GM13976 (cell line): ENCODE measurements at regions not wholly inside any gene's neighbourhood (a gene's known extent, or its start where the extent isn't known, plus 50 kb on each side); places are given as distances from the start of the nearest gene placed in this dataset.

ENCODE experiments used
- DNase-seq: peaks from one replicate; pipeline ENCODE4 v3.0.0; 2012; ENCODE audit warnings: low spot score
- in situ Hi-C: fragments of 300-500 bp; cut with MboI; formaldehyde crosslinking; loops from one replicate; pipeline ENCODE4 v1.12.0; 2022; ENCODE audit warnings: low sequenced_read_pairs, mixed read lengths, inconsistent platforms; ENCODE audit not compliant: unreplicated experiment
- TF ChIP-seq, protein P1 (sequence below): IDR thresholded peaks from 2 replicates; pipeline ENCODE4 v1.5.1; 2012; ENCODE audit warnings: borderline replicate concordance, mild to moderate bottlenecking; ENCODE audit not compliant: insufficient read depth; ENCODE audit errors: extremely low read depth, missing control alignments, control extremely low read depth

DNA sequence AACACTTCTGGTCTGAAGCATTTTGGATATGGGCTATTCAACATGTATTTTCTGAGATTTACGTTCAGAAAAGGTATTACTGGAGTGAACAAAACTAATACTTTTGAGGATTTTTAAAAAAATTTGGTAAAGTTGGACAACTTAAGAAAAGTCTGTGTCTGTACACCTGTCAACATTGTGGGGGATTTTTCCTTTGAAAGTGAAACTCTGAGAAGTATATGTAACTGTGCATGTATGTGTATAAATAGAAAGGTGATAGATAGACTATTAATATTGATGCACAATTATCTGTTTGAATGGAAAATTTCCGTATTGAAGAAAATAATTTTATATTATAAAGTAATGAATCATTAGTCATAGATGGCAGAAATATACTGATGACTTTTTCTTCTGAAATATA is 312.8 kb upstream of the MDGA2 start:
- TF ChIP-seq, protein P1, sequence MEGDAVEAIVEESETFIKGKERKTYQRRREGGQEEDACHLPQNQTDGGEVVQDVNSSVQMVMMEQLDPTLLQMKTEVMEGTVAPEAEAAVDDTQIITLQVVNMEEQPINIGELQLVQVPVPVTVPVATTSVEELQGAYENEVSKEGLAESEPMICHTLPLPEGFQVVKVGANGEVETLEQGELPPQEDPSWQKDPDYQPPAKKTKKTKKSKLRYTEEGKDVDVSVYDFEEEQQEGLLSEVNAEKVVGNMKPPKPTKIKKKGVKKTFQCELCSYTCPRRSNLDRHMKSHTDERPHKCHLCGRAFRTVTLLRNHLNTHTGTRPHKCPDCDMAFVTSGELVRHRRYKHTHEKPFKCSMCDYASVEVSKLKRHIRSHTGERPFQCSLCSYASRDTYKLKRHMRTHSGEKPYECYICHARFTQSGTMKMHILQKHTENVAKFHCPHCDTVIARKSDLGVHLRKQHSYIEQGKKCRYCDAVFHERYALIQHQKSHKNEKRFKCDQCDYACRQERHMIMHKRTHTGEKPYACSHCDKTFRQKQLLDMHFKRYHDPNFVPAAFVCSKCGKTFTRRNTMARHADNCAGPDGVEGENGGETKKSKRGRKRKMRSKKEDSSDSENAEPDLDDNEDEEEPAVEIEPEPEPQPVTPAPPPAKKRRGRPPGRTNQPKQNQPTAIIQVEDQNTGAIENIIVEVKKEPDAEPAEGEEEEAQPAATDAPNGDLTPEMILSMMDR = no peak
- no peak for DNase-seq
- in situ Hi-C loops = no loop called here

- in situ Hi-C loops = no loop called here
- DNase-seq = no peak
- TF ChIP-seq, protein P1 = no peak
Observed at GRCh38 chr14:47978871-47979270, 303.5 kb upstream of the MDGA2 start.

DNA sequence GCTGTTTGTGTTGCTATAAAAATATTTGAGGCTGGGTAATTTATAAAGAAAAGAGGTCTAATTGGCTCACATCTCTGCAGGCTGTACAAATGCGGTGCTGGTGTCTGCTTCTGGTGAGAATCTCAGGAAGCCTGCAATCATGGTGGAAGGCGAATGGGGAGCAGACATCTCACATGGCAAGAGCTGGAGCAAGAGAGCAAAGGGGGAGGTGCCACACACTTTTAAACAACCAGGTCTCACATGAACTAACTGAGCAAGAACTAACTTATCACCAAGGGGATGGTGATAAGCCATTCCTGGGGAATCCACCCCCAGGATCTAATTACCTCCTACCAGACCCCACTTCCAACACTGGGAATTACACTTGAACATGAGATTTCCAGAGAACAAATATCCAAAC is 300.7 kb upstream of the MDGA2 start:
- in situ Hi-C loops = no loop called here

GRCh38 chr14:47966076-47966810 is 290.8 kb upstream of the MDGA2 start:
- in situ Hi-C loops = no loop called here
- no peak for DNase-seq
- TF ChIP-seq, protein P1 = no peak

More for the DNA sequence above, 300.7 kb upstream of the MDGA2 start:
- DNase-seq = no peak
- TF ChIP-seq, protein P1 = no peak

DNA sequence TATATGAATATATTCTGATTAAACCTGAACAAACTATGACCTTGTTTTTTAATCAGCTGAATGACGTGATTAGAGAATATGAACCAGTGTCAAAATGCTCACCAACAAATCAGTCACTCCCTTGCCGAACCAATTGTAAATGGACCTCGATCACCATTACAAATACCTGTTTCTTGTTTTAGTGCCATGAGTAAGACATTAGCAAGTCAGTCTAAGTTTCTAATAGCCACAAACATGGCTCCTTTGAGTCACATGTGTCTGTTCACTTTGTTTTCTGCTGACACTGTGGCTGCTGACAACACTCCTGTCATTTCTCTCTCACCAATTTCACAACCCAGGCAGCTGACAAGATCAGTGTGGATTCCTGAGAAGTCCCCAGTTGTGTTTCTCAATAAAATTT is 286.2 kb upstream of the MDGA2 start:
- TF ChIP-seq, protein P1 = no peak
- in situ Hi-C loops = no loop called here
- no peak for DNase-seq

GRCh38 chr14:47959740-47960139 is 284.3 kb upstream of the MDGA2 start:
- TF ChIP-seq, protein P1 = no peak
- no peak for DNase-seq
- in situ Hi-C loops = no loop called here
